ENCODE measurements at regions not wholly inside any gene's neighbourhood (a gene's known extent, or its start where the extent isn't known, plus 50 kb on each side); places are given as distances from the start of the nearest gene placed in this dataset.

DNA sequence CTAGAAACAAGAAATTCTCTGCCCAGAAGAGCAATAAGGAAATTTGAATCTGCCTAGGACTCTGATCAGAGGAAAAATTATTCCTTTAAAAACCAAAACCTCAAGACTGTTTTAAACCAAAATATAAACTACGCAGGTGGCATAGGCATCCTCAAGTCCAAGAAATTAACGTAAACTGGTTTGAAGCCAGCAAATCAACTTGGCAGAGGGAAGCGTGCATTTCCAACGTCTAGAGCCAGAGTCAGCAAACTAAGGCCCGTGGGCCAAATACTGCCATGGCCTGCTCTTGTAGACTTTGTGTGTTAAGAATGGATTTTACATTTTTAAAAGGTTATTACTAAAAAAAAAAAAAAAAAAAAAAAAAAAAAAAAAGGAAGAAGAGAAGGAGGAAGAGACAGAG is 67.8 kb upstream of the VTCN1 start:
- Histone ChIP-seq H3K18ac (ENCODE audit: extremely low read depth, low read length) (no peak overlapping the region), H3K4ac (replicated peaks; ENCODE audit: insufficient read length, low read depth, low read length) (no peak overlapping the region), H3K27me3 (replicated peaks in 1 of 4; ENCODE audit: control insufficient read depth in 3 of 4, extremely low read depth in 1 of 4, insufficient read depth in 3 of 4, low read length in 3 of 4) (peaks cover 0 to 1% (median 0%) of the 10 kb centered on the region in 4 experiments; a peak in 1 of 7 replicates), H2BK5ac (ENCODE audit: low read depth, low read length) (no peak overlapping the region), H3K9ac (replicated peaks in 1 of 4; ENCODE audit: extremely low read depth in 1 of 4, low read depth in 3 of 4, low read length in 3 of 4) (no peak overlapping the region), H2AFZ (ENCODE audit: low read length) (no peak overlapping the region), H4K5ac (ENCODE audit: insufficient read length, low read depth, low read length) (no peak overlapping the region), H3K36me3 (ENCODE audit: control insufficient read depth in 2 of 4, insufficient read depth in 4 of 4, low read length in 3 of 4) (no peaks in the 10 kb centered on the region), H3K4me1 (replicated peaks in 1 of 4; ENCODE audit: control insufficient read depth in 3 of 4, insufficient read depth in 4 of 4, low read length in 3 of 4) (peaks cover 0 to 2% (median 0%) of the 10 kb centered on the region in 4 experiments; a peak in 1 of 7 replicates), H4K8ac (ENCODE audit: extremely low read depth, insufficient read depth, low read length) (no peak overlapping the region), H3K14ac (ENCODE audit: insufficient read length) (no peak overlapping the region), H3K79me2 (ENCODE audit: control insufficient read depth in 1 of 2, insufficient read depth in 2 of 2, low read length in 2 of 2) (no peaks in the 10 kb centered on the region), H3K79me1 (ENCODE audit: low read depth, low read length) (no peaks in the 10 kb centered on the region), H2BK120ac (replicated peaks; ENCODE audit: low read depth, low read length) (no peak overlapping the region), H3K4me2 (ENCODE audit: insufficient read depth in 1 of 2, low read depth in 2 of 2, low read length in 2 of 2) (no peak overlapping the region), H4K20me1 (replicated peaks in 1 of 2; ENCODE audit: control insufficient read depth in 1 of 2, insufficient read depth in 2 of 2, low read length in 2 of 2) (no peaks in the 10 kb centered on the region), H2BK15ac (ENCODE audit: low read length) (no peak overlapping the region), H2AK5ac (ENCODE audit: low read depth, low read length) (no peak overlapping the region), H3K23ac (ENCODE audit: insufficient read length) (no peak overlapping the region), H2BK12ac (ENCODE audit: low read depth, low read length) (no peak overlapping the region), H2BK20ac (ENCODE audit: low read length) (no peak overlapping the region), H3K27ac (ENCODE audit: low read depth, low read length) (no peak overlapping the region), H3K9me3 (ENCODE audit: insufficient read depth in 2 of 2, low read depth in 1 of 2, low read length in 1 of 2) (peaks cover 1% of the 10 kb centered on the region in 2 experiments; a peak in 1 of 4 replicates), H3K56ac (replicated peaks; ENCODE audit: insufficient read length, low read depth, low read length) (no peak overlapping the region), H4K91ac (replicated peaks; ENCODE audit: insufficient read length, low read length) (no peak overlapping the region), H3K4me3 (ENCODE audit: extremely low read depth in 1 of 4, insufficient read depth in 2 of 4, low read depth in 3 of 4, low read length in 4 of 4) (no peak overlapping the region), H3K23me2 (ENCODE audit: low read depth, low read length) (no peaks in the 10 kb centered on the region)
- no peak for FAIRE-seq
- ChIA-PET POLR2A (ENCODE audit: partially characterized antibody) (interaction anchor here (1.1 kb wide), 1 partner anchor 186 kb away, joined by 3 read pairs; no protein-coding TSS in a partner anchor), CTCF (ENCODE audit: partially characterized antibody) (interaction anchor here (1.2 kb wide), 1 partner anchor 15 kb away, joined by 3 read pairs; no protein-coding TSS in a partner anchor)
- 82% methylated on average over 5 of the region's 5 CpGs; no CpG with 5 or more reads in 1 of the 2 experiments for WGBS, 2 experiments (ENCODE audit: extremely low coverage in 1 of 2, insufficient coverage in 1 of 2, insufficient read length in 1 of 2, insufficient replicate concordance in 2 of 2, low coverage in 1 of 2, low lambda C conversion rate in 2 of 2, missing lambda C conversion rate in 1 of 2)
- TF ChIP-seq, protein P1, sequence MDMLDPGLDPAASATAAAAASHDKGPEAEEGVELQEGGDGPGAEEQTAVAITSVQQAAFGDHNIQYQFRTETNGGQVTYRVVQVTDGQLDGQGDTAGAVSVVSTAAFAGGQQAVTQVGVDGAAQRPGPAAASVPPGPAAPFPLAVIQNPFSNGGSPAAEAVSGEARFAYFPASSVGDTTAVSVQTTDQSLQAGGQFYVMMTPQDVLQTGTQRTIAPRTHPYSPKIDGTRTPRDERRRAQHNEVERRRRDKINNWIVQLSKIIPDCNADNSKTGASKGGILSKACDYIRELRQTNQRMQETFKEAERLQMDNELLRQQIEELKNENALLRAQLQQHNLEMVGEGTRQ (IDR thresholded peaks at IDR 0.05; ENCODE audit: low read length): no peak
- no peak for TF ChIP-seq CEBPB (IDR thresholded peaks at IDR 0.05; ENCODE audit: low read depth, low read length)
- DNase-seq (ENCODE audit: low read depth in 1 of 2, low spot score in 2 of 2): no peak
